GM12864 (cell line): ENCODE measurements at regions not wholly inside any gene's neighbourhood (a gene's known extent, or its start where the extent isn't known, plus 50 kb on each side); places are given as distances from the start of the nearest gene placed in this dataset.
A peak's percentile ranks its signal among the peaks of the same experiment; 100 is the strongest.

Source experiments
- DNase-seq: peaks from one replicate; pipeline ENCODE4 v3.0.0-alpha.2; 2011; ENCODE audit warnings: low read depth
- H3K4me3 ChIP-seq: 2 replicates; pipeline ENCODE4 v1.5.1; 2011; ENCODE audit warnings: mild to moderate bottlenecking, low read depth, low read length, control low read depth
- CTCF ChIP-seq: IDR thresholded peaks from 2 replicates; pipeline ENCODE4 v1.5.1; 2011; ENCODE audit warnings: low read depth, mild to moderate bottlenecking, moderate library complexity, low read length, control low read depth, inconsistent platforms; ENCODE audit errors: missing control alignments

DNA sequence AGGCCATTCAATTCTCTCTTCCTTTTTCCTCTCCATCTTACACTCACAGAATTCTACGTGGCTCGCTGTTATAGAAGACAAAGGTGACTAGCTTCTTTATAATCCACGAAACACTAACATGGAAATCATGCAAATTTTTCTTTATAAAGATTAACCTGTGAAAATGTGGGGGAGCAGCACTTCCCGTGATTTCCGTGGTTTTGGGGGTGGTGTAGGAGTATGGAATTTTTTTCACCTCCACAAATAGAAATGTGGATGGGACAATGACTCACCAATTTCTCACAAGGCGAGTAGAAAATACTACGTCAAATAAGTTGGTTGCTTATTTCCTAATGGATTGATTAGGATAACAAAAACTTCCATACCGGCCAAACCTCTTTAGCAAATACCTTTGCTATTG, 719.2 kb upstream of the TENM3 start:
- H3K4me3 ChIP-seq, result no peak overlapping the region
- DNase-seq, result no peak
- no peak for TF ChIP-seq CTCF

DNA sequence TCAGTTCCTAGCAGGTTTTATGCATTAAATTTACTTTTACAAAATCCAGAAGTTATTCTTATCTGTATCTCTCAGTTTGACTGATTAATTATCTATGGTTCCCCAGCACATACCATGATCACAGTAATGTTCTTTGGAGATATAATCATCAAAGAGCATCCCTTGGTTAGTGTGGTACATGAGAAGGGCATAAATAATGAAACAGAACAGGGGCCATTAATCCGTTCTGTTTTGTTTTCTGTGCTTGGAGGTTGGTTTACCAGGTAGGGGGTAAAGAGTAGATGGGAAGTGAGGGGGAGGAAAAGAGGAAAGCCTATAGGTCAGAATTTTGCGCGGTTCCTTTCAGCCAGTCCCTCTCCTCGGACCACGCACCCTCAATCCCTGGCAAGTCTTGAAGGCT, 718.7 kb upstream of the TENM3 start:
- no peak for DNase-seq
- TF ChIP-seq CTCF, result no peak
- H3K4me3 ChIP-seq, result no peak overlapping the region

- DNase-seq, result no peak
- no peak for TF ChIP-seq CTCF
- H3K4me3 ChIP-seq, result no peak overlapping the region
Measured at GRCh38 chr4:181525634-181526033, 717.6 kb upstream of the TENM3 start.

GRCh38 chr4:181528570-181529184, 714.5 kb upstream of the TENM3 start:
- DNase-seq, result no peak
- H3K4me3 ChIP-seq, result no peak overlapping the region
- peak; percentile 90 for TF ChIP-seq CTCF

DNA sequence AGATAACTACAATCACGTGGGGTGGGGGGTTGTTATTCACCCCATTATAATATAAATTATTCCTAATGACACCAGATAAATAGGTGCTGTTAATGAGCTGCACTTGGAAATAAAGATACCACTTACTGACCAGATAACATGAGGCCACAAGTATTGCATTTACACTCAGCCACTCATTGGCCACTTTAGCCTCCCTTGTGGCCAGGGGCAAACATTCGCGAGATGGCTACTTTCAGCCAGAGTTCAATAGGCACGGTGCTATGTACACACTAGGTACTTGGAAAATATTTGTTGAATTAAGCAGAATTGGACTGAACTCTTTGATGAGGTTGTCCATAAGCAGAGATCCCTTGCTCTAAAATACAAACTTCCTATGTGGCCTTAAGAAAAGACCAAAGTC, 713.7 kb upstream of the TENM3 start:
- no peak for DNase-seq
- TF ChIP-seq CTCF, result no peak
- no peak overlapping the region for H3K4me3 ChIP-seq

GRCh38 chr4:181536196-181536746, 706.9 kb upstream of the TENM3 start:
- TF ChIP-seq CTCF, result no peak
- DNase-seq, result no peak
- H3K4me3 ChIP-seq, result no peak overlapping the region

DNA sequence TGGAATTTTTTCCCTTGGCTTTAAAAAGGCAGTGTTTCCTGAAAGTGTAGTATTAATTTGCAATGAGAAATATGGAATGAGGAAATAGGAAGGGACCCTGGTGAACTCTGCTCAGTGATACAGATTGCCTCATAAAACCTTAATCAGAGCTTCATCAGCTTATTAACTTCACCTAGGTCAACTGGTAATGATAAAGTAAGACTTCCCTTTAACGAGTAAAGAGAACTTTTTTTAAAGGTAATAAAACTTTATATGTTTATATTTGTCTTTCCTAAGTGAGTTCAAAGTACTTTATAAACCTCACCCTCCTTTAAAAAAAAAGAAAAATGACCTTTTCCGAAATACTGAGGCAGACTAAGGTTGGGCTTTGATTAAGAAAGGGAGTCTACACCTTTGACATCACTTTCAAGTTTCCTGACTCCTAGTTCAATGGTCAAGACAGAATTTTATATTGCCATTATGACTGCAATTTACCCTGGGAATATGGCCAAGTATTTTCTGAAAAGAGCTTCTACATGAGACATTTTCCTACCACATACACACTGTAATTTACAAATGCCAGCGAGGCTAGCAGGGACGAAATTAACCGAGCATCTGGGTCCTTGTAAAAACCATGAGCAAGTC, 706.3 kb upstream of the TENM3 start:
- no peak for TF ChIP-seq CTCF
- no peak for DNase-seq
- no peak overlapping the region for H3K4me3 ChIP-seq
